Tibial artery (tissue), 4 donors: ENCODE measurements at regions not wholly inside any gene's neighbourhood (a gene's known extent, or its start where the extent isn't known, plus 50 kb on each side); places are given as distances from the start of the nearest gene placed in this dataset.
"Not testable (repeated sequence)": the region's sequence is repeated elsewhere in the genome, so short reads cannot be mapped to it uniquely, and the experiment has no call there.

ENCODE experiments used
- DNase-seq, 2 donors: peaks; one replicate each; pipeline ENCODE4 v3.0.0-alpha.2; 2019
- H3K27ac ChIP-seq, 2 donors: fragments of 200-600 bp; sonication (generic) in 1 of 2; 1 replicate in 1 of 2; 2 replicates in 1 of 2; pipeline ENCODE4 v1.5.1; 2018 to 2019; ENCODE audit warnings: mild to moderate bottlenecking in 1 of 2
- H3K27me3 ChIP-seq, 2 donors: fragments of 200-600 bp; sonication (generic) in 1 of 2; one replicate each; pipeline versions ENCODE4 v1.5.1 to v1.6.0; 2016 to 2019
- H3K36me3 ChIP-seq, 3 donors: fragments of 200-600 bp; sonication (generic) in 2 of 3; one replicate each; pipeline ENCODE4 v1.5.1; 2016 to 2019; ENCODE audit warnings: mild to moderate bottlenecking in 2 of 3
- H3K4me1 ChIP-seq, 4 donors: fragments of 200-600 bp; sonication (generic) in 2 of 4; 1 replicate in 3 of 4; 2 replicates in 1 of 4; pipeline ENCODE4 v1.5.1; 2016 to 2019
- H3K4me3 ChIP-seq, 2 donors: fragments of 200-600 bp; sonication (generic) in 1 of 2; 1 replicate in 1 of 2; 2 replicates in 1 of 2; pipeline ENCODE4 v1.5.1; 2018 to 2019; ENCODE audit warnings: mild to moderate bottlenecking in 2 of 2
- H3K9me3 ChIP-seq, 3 donors: fragments of 200-600 bp; sonication (generic) in 1 of 3; one replicate each; pipeline ENCODE4 v1.5.1; 2016 to 2019
- CTCF ChIP-seq, 2 experiments: fragments of 200-600 bp in 1 of 2; fragments of 450-650 bp in 1 of 2; IDR thresholded peaks; one replicate each; pipeline ENCODE4 v1.5.1; 2017 to 2019; ENCODE audit warnings: antibody characterized with exemption in 2 of 2, mild to moderate bottlenecking in 1 of 2, moderate library complexity in 1 of 2
- intact Hi-C: fragments of 100-400 bp; cut with DNase I; formaldehyde crosslinking; loops from one replicate; pipeline ENCODE4 v1.15.0; 2023; ENCODE audit warnings: low total_unique reads

GRCh38 chr6:78629154-78629721, 238.1 kb upstream of the IRAK1BP1 start:
- peak overlapping the region; percentile 2 to 17 for H3K27ac ChIP-seq
- H3K27me3 ChIP-seq: no peaks in the 10 kb centered on the region
- intact Hi-C loops: no loop called here
- peak overlapping the region; percentile 46 to 48 for H3K4me3 ChIP-seq
- DNase-seq: no peak
- H3K4me1 ChIP-seq: no peaks in the 10 kb centered on the region
- no peaks in the 10 kb centered on the region for H3K9me3 ChIP-seq
- no peak for TF ChIP-seq CTCF (IDR thresholded peaks at IDR 0.05)
- no peaks in the 10 kb centered on the region for H3K36me3 ChIP-seq

GRCh38 chr6:78629836-78630235, 237.5 kb upstream of the IRAK1BP1 start:
- H3K9me3 ChIP-seq: no peaks in the 10 kb centered on the region
- H3K27ac ChIP-seq: no peak overlapping the region
- no peaks in the 10 kb centered on the region for H3K4me1 ChIP-seq
- no peak for TF ChIP-seq CTCF (IDR thresholded peaks at IDR 0.05)
- no peaks in the 10 kb centered on the region for H3K36me3 ChIP-seq
- no peak for DNase-seq
- peak overlapping the region in 1 of 2 donors; percentile 48 for H3K4me3 ChIP-seq
- intact Hi-C loops: no loop called here
- no peaks in the 10 kb centered on the region for H3K27me3 ChIP-seq

- Histone ChIP-seq H3K27ac (no peak overlapping the region), H3K36me3 (no peaks in the 10 kb centered on the region), H3K4me3 (no peak overlapping the region), H3K27me3 (no peaks in the 10 kb centered on the region), H3K4me1 (no peaks in the 10 kb centered on the region), H3K9me3 (no peaks in the 10 kb centered on the region)
- TF ChIP-seq CTCF (IDR thresholded peaks at IDR 0.05): no peak
- intact Hi-C loops: no loop called here
- DNase-seq: no peak
Observed at GRCh38 chr6:78631976-78632375, 235.4 kb upstream of the IRAK1BP1 start.

- H3K27ac ChIP-seq: no peak overlapping the region
- no peak for DNase-seq
- no peak for TF ChIP-seq CTCF (IDR thresholded peaks at IDR 0.05)
- H3K4me3 ChIP-seq: no peak overlapping the region
- no peaks in the 10 kb centered on the region for H3K27me3 ChIP-seq
- no peaks in the 10 kb centered on the region for H3K36me3 ChIP-seq
- H3K4me1 ChIP-seq: no peaks in the 10 kb centered on the region
- intact Hi-C loops: no loop called here
- no peaks in the 10 kb centered on the region for H3K9me3 ChIP-seq
Observed at GRCh38 chr6:78639111-78640110, 227.9 kb upstream of the IRAK1BP1 start.

GRCh38 chr6:78643976-78644375, 223.4 kb upstream of the IRAK1BP1 start:
- H3K4me3 ChIP-seq, DNase-seq, H3K27ac ChIP-seq, H3K27me3 ChIP-seq, intact Hi-C loops, H3K36me3 ChIP-seq, H3K4me1 ChIP-seq, H3K9me3 ChIP-seq: not testable (repeated sequence)

GRCh38 chr6:78646542-78647415, 220.6 kb upstream of the IRAK1BP1 start:
- H3K9me3 ChIP-seq, H3K4me1 ChIP-seq, DNase-seq, intact Hi-C loops, H3K27me3 ChIP-seq, H3K36me3 ChIP-seq, H3K4me3 ChIP-seq, H3K27ac ChIP-seq: not testable (repeated sequence)

GRCh38 chr6:78665819-78666218, 201.5 kb upstream of the IRAK1BP1 start:
- H3K27me3 ChIP-seq, H3K4me3 ChIP-seq, DNase-seq, intact Hi-C loops, H3K9me3 ChIP-seq, H3K4me1 ChIP-seq, H3K36me3 ChIP-seq, H3K27ac ChIP-seq: not testable (repeated sequence)
